SK-N-MC (cell line): ENCODE measurements at regions not wholly inside any gene's neighbourhood (a gene's known extent, or its start where the extent isn't known, plus 50 kb on each side); places are given as distances from the start of the nearest gene placed in this dataset.

ENCODE experiments used
- DNase-seq: peaks from one replicate; pipeline ENCODE4 v3.0.0-alpha.2; 2011; ENCODE audit warnings: low read depth, low spot score
- H3K27ac ChIP-seq: fragments of 200-600 bp; sonication (generic); 2 replicates; pipeline ENCODE4 v1.5.1; 2016; ENCODE audit warnings: mixed run types
- H3K36me3 ChIP-seq: fragments of 200-600 bp; sonication (generic); 2 replicates; pipeline ENCODE4 v1.6.1; 2017; ENCODE audit warnings: antibody characterized with exemption, low read length, mixed read lengths; ENCODE audit not compliant: insufficient read depth
- H3K4me3 ChIP-seq: fragments of 200-600 bp; sonication (generic); 2 replicates; pipeline ENCODE4 v1.5.1; 2016
- H3K9ac ChIP-seq: fragments of 200-600 bp; sonication (generic); 2 replicates; pipeline ENCODE4 v1.8.0; 2017; ENCODE audit warnings: mixed run types, mixed read lengths; ENCODE audit not compliant: insufficient read length
- H3K9me3 ChIP-seq: fragments of 200-600 bp; sonication (generic); 2 replicates; pipeline ENCODE4 v1.6.1; 2017; ENCODE audit warnings: low read depth, mild to moderate bottlenecking, antibody characterized with exemption, low read length, moderate library complexity, mixed read lengths
- EZH2 ChIP-seq: fragments of 200-600 bp; sonication (generic); IDR thresholded peaks from one replicate; pipeline ENCODE4 v1.6.1; 2017; ENCODE audit warnings: antibody characterized with exemption
- FOXP2 ChIP-seq: optimal IDR thresholded peaks from 2 replicates; pipeline ENCODE3; 2011; ENCODE audit warnings: mild to moderate bottlenecking, moderate library complexity; ENCODE audit not compliant: insufficient read depth; ENCODE audit errors: extremely low read length, control extremely low read depth
- POLR2AphosphoS5 ChIP-seq: IDR thresholded peaks from 2 replicates; pipeline ENCODE4 v1.6.1; 2012; ENCODE audit warnings: mild to moderate bottlenecking, low read depth, low read length, borderline replicate concordance

DNA sequence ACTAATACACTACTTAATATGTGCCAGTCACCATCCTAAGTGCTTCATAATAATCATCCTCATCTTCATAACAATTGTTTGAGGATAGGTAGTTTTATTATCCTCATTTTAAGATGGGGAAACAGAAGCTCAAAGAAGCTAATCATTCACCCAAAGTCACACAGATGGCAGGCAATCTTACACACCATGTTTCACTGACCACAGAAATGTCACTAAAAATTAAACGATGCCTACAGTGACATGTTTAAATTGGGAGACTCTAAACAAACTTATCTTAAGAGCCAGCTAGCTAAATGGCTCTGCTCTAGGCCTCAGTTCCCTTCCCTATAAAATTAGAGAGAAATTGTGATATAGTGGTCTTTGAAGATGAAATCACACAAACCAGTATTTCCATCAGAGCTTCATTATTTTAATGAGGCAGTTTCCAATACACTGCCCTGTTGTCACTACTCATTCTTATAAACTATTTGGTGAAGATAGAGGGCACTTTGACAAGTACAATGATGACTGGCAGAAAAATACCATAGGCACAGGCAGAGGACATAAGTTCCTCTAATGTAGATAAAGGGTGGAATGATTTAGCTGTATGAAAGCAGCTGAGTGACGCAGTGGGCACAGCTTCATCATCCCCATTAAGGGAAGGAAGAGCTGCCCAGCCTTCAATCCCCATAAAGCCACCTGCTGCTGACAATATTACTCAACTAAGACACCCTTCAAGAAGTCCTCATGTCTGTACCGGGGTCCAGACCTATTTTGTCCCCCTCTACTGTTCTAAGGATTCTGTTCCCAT lies 224.1 kb downstream of the ACTL7B start:
- Histone ChIP-seq H3K9me3 (no peaks in the 10 kb centered on the region), H3K9ac (no peak overlapping the region), H3K36me3 (no peaks in the 10 kb centered on the region), H3K27ac (no peak overlapping the region), H3K4me3 (no peak overlapping the region)
- TF ChIP-seq FOXP2 (no peak), POLR2AphosphoS5 (no peak), EZH2 (no peak)
- DNase-seq = no peak

DNA sequence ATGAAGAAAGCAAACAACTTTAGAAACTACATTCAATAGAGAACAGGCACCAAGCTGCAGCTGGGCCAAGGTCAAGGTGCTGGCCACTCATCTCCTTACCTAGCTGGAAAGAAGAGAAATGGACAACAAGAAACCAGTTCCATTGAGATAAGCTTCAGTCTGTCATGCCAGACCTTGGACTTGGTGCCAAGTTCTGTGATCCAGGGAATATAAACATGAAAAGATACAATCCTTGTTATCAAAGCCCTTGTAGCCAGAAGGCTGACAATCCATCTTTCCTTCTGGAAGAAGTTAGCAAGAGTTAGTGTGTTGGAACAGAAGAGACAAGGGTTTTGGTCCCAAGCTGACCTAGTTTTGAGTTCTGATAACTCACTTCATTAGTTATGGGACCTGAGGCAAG lies 227.5 kb downstream of the ACTL7B start:
- Histone ChIP-seq H3K27ac (no peak overlapping the region), H3K4me3 (no peak overlapping the region), H3K9ac (no peak overlapping the region), H3K36me3 (no peaks in the 10 kb centered on the region), H3K9me3 (no peaks in the 10 kb centered on the region)
- DNase-seq = no peak
- TF ChIP-seq EZH2 (no peak), POLR2AphosphoS5 (no peak), FOXP2 (no peak)

DNA sequence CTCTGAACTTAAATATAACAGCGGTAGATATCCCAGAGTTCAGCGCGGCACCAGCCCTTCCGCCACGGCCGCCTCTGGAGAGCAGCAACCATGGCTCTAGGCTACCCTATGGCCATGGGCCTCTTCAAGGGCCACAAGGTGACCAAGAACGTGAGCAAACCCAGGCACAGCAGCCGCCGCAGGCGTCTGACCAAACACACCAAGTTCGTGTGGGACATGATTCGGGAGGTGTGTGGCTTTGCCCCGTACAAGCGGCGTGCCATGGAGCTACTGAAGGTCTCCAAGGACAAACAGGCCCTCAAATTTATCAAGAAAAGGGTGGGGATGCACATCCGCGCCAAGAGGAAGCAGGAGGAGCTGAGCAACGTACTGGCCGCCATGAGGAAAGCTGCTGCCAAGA lies 229.0 kb downstream of the ACTL7B start:
- Histone ChIP-seq H3K9me3 (no peaks in the 10 kb centered on the region), H3K27ac (no peak overlapping the region), H3K9ac (no peak overlapping the region), H3K4me3 (no peak overlapping the region), H3K36me3 (no peaks in the 10 kb centered on the region)
- DNase-seq = no peak
- TF ChIP-seq POLR2AphosphoS5 (no peak), EZH2 (no peak), FOXP2 (no peak)

DNA sequence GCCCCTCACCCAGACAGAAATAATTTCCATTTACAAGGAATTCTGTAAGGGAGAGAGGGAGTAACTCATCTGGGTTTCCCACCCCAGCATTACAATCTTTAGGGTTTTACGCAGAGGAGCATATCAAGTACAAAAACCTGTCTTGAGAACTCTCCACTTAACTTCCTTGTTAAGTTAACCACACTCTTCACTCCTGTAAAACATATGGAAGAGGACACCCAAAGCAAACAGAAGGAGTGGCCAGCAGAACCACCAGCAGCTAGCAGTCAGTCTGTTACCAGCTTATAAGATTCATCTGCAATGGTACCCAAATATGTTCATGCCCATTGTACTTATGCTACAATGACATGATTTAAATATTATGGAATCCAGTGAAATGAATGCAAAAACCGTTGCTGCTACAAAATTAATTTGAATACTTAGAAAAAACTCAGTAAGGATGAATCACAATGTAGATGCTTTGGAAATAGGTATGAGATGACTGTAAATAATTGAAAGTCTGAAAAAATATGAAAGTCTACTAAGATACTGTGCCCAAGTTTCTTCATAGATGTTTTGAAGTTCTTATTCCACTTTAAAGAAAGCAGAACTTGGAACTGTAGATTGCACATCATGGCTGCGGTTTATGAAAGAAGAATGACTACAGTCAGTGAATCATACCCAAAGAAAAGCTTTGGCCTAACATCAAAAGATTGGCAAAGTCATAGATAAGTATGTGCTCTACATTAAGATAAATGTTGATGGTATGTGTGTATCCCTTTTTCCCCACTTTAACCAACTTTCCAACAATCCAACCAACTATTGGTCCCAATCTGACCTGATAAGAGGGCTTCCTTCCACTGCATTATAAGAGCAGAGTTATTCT lies 233.6 kb downstream of the ACTL7B start:
- Histone ChIP-seq H3K27ac (no peak overlapping the region), H3K36me3 (no peaks in the 10 kb centered on the region), H3K9me3 (no peaks in the 10 kb centered on the region), H3K4me3 (no peak overlapping the region), H3K9ac (no peak overlapping the region)
- no peak for DNase-seq
- TF ChIP-seq EZH2 (no peak), FOXP2 (no peak), POLR2AphosphoS5 (no peak)

DNA sequence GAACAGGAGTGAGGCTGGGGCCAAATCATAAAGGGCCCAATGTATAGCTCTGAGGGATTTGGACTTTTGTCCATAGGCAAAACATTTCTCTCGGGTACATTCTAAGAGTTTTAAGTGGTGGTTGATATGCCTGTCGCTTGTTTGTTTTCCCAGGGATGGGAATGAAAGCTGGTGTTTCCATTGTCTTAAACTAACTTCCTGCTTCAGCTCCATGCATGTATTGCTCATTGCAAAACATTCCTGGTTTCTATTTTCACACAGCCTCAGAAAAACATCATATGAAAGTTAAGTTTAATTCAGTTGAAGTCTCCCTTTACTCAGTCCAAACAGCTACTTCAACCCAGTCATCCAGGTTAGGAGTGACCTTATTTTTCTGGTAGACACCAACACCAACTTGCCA lies 235.0 kb downstream of the ACTL7B start:
- Histone ChIP-seq H3K9me3 (no peaks in the 10 kb centered on the region), H3K4me3 (no peak overlapping the region), H3K36me3 (no peaks in the 10 kb centered on the region), H3K9ac (no peak overlapping the region), H3K27ac (no peak overlapping the region)
- TF ChIP-seq FOXP2 (no peak), EZH2 (no peak), POLR2AphosphoS5 (no peak)
- DNase-seq = no peak

DNA sequence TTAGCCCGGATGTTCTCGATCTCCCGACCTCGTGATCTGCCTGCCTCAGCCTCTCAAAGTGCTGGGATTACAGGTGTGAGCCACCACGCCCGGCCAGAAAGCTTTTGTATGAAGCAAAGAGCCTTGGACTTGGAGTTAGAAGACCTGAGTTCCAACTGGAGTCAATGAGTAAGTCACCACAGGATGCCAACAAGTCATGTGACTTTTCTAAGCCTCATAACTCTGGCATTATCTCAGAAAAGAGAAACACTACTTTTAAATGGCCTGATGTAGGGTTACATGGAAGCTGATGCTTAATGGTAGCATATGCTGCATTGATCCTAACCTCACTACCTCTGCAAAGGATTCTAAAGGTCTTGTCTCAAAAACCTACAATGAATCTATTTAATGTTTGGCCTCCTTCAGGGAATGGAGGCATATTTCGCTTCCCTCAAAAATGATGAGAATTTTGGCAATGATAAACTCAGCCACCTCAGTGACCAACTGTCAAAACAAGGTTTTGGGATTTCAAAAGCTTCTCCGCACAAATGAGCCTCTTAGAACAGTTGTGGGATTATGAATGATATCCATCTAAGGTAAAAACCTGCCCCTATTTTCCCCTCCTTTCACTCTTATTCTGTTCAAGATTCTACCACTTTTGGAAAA lies 236.8 kb downstream of the ACTL7B start:
- Histone ChIP-seq H3K27ac (no peak overlapping the region), H3K9me3 (no peaks in the 10 kb centered on the region), H3K9ac (no peak overlapping the region), H3K36me3 (no peaks in the 10 kb centered on the region), H3K4me3 (no peak overlapping the region)
- TF ChIP-seq POLR2AphosphoS5 (no peak), EZH2 (no peak), FOXP2 (no peak)
- no peak for DNase-seq

DNA sequence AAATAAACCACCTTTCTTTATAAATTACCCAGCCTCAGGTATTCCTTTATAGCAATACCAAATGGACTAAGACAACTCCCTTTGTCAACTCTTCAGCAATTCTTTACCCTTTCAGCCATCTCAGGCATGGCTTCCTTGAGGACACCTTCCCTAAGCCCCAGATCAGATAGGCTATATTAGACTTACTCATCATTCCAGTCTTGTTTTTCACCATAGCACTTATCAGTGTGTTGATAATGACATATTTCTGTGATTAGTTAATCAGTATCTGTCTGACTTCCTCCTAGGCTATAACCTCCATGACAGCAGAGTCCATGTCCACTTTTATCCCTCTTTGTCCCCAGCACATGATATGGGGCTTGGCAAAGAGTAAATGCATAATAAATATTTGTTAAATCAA lies 238.1 kb downstream of the ACTL7B start:
- Histone ChIP-seq H3K9ac (no peak overlapping the region), H3K36me3 (no peaks in the 10 kb centered on the region), H3K27ac (no peak overlapping the region), H3K9me3 (no peaks in the 10 kb centered on the region), H3K4me3 (no peak overlapping the region)
- DNase-seq = no peak
- TF ChIP-seq POLR2AphosphoS5 (no peak), FOXP2 (no peak), EZH2 (no peak)

DNA sequence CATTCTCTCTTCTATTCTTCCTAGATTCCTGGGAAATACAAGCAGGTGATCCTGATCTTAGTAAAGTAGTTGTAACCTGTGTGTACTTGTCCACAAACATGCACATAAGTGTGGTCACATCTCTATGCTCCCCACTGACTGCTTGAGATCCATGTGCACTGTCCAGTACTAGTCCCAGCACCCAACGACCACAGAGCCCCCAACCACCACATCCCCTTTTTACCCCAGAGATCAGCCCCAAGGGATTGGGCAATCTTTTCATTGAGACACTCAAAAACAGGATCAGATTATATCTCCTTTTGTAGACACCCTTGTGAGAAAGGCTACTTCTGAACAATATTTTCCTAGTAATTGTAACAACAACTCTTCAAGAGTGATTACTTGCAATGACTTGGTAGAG lies 240.6 kb downstream of the ACTL7B start:
- H3K9me3 ChIP-seq = no peaks in the 10 kb centered on the region
- H3K4me3 ChIP-seq = no peak overlapping the region
- no peak for DNase-seq
- no peak for TF ChIP-seq EZH2
- TF ChIP-seq POLR2AphosphoS5 = no peak
- no peak for TF ChIP-seq FOXP2
- no peaks in the 10 kb centered on the region for H3K36me3 ChIP-seq
- H3K9ac ChIP-seq = no peak overlapping the region
- no peak overlapping the region for H3K27ac ChIP-seq
